HG03045 (cell line): ENCODE measurements at regions not wholly inside any gene's neighbourhood (a gene's known extent, or its start where the extent isn't known, plus 50 kb on each side); places are given as distances from the start of the nearest gene placed in this dataset.
"Not testable (repeated sequence)": the region's sequence is repeated elsewhere in the genome, so short reads cannot be mapped to it uniquely, and the experiment has no call there.

ENCODE experiments used
- ATAC-seq: cut with Tn5 transposase; IDR thresholded peaks from one replicate; pipeline ENCODE4 v1.9.1; 2021; ENCODE audit warnings: mild to moderate bottlenecking, moderate library complexity; ENCODE audit not compliant: unreplicated experiment

GRCh38 chr7:67666359-67666758 is 669.7 kb downstream of the TYW1 start:
- ATAC-seq = not testable (repeated sequence)

- no peak for ATAC-seq
Measured at GRCh38 chr7:67671006-67671548, 674.4 kb downstream of the TYW1 start.

GRCh38 chr7:67673861-67674260 is 677.2 kb downstream of the TYW1 start:
- no peak for ATAC-seq

DNA sequence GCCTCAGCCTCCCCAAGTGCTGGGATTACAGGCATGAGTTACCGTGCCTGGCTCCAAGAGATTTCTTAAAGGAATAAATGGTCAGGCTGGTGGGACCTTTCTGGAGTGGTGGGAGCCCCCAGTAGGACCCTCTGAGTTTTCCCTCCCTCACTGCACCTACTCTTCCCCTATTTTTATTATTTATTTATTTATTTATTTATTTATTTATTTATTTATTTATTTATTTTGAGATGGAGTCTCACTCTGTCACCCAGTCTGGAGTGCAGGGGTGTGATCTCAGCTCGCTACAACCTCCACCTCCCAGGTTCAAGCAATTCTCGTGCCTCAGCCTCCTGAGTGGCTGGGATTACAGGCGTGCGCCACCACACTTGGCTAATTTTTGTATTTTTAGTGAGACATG is 678.2 kb downstream of the TYW1 start:
- not testable (repeated sequence) for ATAC-seq

- ATAC-seq = no peak
Measured at GRCh38 chr7:67675971-67676370, 679.3 kb downstream of the TYW1 start.

DNA sequence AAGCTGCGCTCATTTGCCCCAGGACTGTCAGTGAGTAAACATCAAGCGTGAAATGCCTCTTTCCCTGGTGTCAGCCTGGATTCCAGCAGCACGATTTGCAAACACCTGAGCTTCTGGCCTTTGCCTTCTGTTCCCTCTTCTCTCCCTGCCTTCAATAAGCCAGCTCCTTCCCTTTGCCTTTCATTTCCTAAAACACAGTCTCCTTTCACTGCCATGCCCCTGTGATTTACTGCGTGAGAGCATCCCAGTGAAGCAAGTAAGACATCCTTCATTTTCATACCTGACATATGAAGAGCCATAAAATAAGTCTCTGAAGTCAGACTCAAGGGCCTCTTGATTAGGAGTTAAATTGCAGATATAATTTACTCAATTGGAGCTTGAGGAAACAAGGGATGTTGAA is 681.8 kb downstream of the TYW1 start:
- ATAC-seq = no peak

- no peak for ATAC-seq
Measured at GRCh38 chr7:67683628-67684027, 687.0 kb downstream of the TYW1 start.

GRCh38 chr7:67690700-67691099 is 694.1 kb downstream of the TYW1 start:
- no peak for ATAC-seq

DNA sequence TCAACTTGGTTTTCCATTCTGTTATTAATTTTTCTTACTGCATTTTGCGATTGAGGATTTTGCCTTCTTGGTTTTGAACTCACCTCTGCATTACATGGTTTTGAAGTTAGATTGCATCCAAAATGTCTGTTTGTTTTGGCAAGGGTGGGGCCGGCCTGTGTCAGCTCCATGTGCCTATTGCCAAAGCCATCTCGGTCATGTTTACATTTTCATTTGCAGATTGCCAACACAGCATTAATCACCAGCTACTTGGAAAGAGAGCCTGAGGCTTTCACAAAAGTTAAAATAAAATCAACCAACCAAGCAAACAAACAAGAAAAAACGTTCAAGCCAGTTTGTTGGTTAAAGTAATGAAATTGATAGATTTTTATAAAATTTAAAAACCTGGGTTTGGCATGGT is 695.8 kb downstream of the TYW1 start:
- ATAC-seq = no peak

DNA sequence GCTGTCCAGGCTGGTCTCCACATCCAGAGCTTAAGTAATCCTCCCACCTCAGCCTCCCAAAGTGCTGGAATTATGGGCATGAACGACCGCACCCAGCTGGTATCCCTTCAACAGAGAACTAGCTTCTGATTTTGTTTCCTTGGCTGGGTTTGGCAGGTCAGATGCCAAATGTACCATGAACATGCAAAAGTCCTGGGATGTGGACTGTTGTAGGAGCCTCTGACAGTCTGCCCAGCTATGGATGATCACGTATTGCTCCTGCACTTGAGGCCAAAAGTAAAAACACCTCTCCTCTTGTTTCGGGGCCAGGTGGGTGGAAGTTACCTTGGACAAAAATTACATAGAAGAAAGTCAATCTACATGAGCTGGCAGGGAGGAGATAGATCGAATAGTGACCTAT is 699.5 kb downstream of the TYW1 start:
- ATAC-seq = no peak

DNA sequence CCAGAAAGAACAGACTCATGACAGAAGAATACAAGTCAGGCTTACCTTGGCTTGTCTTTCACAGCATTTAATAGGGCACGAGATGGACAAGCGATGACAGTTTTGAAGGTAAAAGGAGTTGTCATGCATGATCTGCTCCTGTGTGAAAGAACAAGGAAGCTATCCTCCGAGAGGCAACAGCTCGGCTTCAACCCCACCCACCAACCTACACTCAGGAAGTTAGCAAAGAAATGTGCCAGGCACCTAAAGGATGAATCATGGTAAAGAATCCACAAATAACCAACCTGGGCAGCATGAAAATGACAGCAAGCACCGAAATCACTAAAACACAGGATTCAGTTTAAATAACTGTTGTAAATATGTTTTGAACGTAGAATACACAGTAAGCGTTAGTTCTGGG is 700.2 kb downstream of the TYW1 start:
- ATAC-seq = no peak

GRCh38 chr7:67698354-67698753 is 701.7 kb downstream of the TYW1 start:
- ATAC-seq = no peak

DNA sequence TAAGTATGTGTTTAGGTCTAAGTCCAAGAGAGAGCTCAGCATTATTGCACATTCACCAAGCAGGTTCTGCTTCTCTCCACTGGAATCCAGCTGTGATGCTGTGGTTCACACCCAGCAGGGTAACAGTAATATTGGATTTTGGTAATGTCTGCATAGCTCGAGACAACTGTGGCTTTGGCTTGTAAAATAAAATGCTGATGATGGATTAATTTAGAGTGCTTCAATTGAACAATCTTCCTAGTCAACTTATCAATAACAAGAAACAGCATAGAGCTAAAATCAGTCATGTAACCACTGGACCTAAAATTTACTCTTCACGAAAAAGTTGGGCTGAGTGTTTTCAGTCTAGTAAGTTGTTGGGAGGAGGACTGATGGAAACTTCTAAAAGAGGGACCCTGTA is 709.2 kb downstream of the TYW1 start:
- no peak for ATAC-seq

DNA sequence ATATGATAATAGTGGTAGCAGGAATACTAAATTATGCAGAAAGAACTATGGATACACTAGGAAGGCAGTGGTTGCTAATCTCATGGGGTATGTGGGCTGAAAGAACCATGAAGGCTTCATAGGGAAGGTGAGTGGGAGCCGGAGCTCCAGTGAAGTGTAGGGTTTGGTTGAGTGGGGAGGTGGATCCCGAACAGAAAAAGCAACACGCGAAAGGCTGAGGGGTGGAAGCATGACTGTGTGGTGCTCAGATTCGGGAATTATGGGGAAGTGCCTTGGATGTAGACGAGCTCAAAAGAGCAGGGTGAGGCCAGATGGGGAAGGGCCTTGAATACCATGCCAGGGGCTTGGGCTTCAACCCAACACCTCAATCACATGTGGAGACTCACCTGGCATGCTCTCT is 715.1 kb downstream of the TYW1 start:
- ATAC-seq = no peak

DNA sequence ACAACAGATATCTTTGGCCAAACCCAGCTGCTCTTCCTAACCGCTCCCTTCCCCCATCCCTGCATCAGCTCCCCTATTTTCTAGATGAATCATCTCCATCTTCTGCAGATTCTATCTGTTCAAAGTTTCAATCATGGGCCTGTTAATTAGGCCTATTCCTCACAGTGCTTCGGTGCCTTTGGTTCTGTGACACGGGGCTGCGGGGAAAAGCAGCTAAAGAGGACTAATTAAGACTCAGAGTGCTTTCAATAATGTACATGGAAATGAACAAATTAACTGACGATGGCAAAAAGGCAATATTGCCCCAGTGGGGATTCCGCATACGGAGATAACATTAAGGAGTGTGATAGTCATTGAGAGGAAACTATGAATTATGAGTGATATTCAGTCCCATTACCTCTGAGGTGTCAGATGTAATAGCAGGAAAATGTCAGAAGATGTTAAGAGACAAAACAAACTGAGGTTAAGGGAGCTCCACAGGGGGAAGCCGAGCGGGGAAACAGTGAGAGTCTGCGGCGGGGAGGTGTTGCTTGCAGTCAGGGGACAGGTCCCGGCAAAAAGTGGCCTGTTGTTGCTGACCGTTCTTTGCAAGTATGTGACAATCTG is 716.9 kb downstream of the TYW1 start:
- no peak for ATAC-seq

GRCh38 chr7:67716729-67717128 is 720.1 kb downstream of the TYW1 start:
- no peak for ATAC-seq

DNA sequence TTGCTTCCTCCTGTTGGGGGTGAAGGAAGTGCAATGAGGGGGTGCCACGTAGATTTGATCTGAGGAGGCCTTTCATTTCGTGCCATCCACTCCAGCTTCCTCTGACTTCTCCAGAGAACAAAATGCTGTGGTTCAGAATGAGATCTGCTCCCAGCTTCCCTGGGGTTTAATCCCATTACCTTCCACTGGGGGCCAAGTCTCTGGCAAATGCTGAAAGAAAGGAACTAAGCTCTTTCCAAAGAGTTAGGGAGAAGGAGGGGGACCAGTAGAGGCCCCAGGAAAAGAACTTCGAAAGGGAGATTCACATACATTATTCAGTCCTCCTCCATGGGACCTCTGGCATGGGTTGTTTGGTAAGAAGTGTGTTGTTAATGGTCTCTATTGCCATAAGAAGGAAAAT is 727.0 kb downstream of the TYW1 start:
- ATAC-seq = no peak

DNA sequence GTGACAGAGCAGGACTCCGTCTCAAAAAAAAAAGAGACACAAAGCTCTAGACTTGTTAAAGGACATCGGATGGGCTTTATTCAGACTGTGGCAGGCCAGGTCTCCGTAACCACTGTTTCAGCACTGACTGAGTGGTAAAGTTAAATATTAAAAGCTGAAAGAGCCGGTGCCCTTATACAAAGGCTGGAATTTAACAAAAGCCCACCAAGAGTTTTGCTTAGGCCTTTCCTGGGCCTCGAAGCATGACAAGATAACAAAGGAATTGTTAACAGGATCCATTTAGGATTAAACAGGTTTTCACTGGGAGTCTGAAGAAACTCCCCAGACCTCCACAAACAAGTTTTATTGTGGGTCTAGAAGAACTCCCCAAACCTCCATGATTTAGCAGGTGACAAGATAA is 727.8 kb downstream of the TYW1 start:
- ATAC-seq = no peak

- ATAC-seq = no peak
Measured at GRCh38 chr7:67724955-67725354, 728.3 kb downstream of the TYW1 start.

DNA sequence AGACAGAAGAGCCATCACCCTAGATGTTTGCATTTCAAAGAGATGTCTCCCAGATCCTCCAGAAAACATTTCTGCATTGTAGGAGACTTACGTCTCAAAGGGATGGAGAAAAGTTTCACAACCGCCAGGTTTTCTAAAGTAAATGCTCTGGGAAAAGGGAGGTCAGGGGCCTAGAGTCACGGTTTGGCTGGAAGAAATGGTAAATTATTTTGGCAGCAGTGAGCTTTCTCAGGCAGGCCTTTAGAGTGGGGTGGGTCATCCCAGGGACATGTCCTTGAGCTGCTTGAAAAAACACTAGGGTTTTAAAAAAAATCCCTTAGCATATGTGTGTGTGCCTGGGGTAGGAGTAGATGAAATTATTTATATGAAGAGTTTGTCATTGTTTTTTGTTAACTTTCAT is 728.8 kb downstream of the TYW1 start:
- no peak for ATAC-seq

GRCh38 chr7:67729771-67730170 is 733.1 kb downstream of the TYW1 start:
- ATAC-seq = no peak

GRCh38 chr7:67731704-67732103 is 735.1 kb downstream of the TYW1 start:
- ATAC-seq = no peak

- no peak for ATAC-seq
Measured at GRCh38 chr7:67732898-67733297, 736.3 kb downstream of the TYW1 start.
